Cardiac septum (tissue), 1 donor: ENCODE measurements at regions not wholly inside any gene's neighbourhood (a gene's known extent, or its start where the extent isn't known, plus 50 kb on each side); places are given as distances from the start of the nearest gene placed in this dataset.
"Not testable (repeated sequence)": the region's sequence is repeated elsewhere in the genome, so short reads cannot be mapped to it uniquely, and the experiment has no call there.

Experiments used
- DNase-seq: peaks from one replicate; pipeline ENCODE4 v3.0.0-alpha.2; 2020; ENCODE audit warnings: low spot score
- intact Hi-C: fragments of 100-400 bp; cut with DNase I; formaldehyde crosslinking; loops from one replicate; pipeline ENCODE4 v1.14.0; 2022
- donor health status: DM: no; HTN: no; CAD: no.

DNA sequence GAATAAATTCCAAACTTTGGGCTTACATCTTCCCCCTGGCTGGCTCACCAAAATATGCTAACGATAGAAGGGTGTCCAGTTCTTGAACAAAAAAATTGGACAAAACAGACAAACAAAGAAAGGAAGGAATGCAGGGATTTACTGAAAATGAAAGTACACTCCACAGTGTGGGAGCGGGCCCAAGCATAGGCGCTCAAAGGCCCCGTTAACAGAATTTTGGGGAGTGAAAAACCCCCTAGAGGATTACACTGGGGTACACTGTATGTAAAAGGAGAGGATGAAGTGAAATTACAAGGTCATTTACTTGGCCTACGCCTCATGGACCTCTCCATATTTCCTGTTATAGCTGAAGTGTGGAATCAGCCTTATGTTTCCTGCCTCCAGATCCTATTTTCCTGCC lies 899.7 kb downstream of the DSC3 start:
- intact Hi-C loops = no loop called here
- DNase-seq = no peak

GRCh38 chr18:30142248-30142647 lies 900.3 kb downstream of the DSC3 start:
- intact Hi-C loops = no loop called here
- DNase-seq = no peak

GRCh38 chr18:30141506-30141905 lies 901.0 kb downstream of the DSC3 start:
- DNase-seq, intact Hi-C loops: not testable (repeated sequence)

GRCh38 chr18:30139631-30140287 lies 902.8 kb downstream of the DSC3 start:
- intact Hi-C loops = no loop called here
- no peak for DNase-seq

DNA sequence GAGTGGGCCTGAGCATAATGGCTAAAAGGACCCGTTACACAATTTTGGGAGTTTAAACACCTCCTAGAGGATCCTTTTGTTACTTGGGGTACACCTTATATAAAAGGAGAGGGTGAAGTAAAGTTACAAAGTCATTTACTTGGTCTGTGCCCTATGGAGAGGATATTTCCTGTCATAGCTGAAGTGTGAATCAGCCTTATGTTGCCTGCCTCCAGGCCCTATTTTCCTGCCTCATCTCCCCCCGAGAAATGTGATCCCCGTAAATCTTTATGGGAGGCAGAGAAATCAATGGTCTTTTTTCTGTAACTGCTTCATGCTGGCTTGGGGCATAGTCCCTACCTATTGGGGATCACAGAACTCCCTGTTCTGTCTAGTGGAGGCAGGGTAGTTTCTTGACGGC lies 906.6 kb downstream of the DSC3 start:
- intact Hi-C loops = no loop called here
- DNase-seq = no peak

DNA sequence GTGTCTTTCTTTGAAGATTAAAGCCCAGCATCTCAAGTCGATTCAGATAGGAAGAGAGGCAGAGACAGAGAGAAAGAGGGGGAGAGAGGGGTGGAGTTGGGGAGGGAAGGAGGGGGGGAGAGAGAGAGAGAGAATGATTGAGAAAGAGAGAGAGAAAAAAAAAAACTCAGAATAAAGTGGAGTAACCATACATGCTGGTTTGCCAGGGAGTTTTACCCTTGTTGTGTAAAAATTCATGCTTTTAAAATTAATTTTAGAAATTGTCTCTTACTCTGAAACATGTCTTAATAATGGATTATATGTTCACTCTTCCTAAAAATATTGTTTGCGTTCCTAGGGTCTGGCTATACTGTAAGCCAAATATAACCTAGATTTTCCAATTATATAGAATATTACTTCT lies 908.5 kb downstream of the DSC3 start:
- DNase-seq = no peak
- intact Hi-C loops = no loop called here

- intact Hi-C loops = no loop called here
- no peak for DNase-seq
Observed at GRCh38 chr18:30132959-30133358, 909.6 kb downstream of the DSC3 start.

GRCh38 chr18:30121397-30121796 lies 921.1 kb downstream of the DSC3 start:
- intact Hi-C loops = no loop called here
- no peak for DNase-seq

DNA sequence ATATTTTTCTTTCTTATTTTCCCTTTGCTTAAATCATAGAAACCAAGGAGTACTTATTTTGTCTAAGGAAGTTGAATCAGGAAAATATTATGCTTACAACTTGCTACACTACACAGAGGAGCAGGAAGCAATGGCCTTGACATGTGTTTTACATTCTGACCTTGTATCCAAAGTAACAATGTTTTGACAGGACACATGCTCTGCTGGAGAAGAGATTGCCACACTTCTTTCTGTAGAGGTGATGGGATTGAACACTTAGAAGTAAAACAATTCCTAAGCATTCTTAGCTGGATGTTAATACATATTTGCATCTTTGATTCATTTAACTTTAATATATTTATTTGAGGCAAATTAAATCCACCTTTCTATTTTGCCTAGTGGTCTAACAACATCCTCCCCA lies 929.1 kb downstream of the DSC3 start:
- intact Hi-C loops = no loop called here
- DNase-seq = no peak

GRCh38 chr18:30106356-30106755 lies 936.2 kb downstream of the DSC3 start:
- intact Hi-C loops = no loop called here
- no peak for DNase-seq

- DNase-seq = no peak
- intact Hi-C loops = no loop called here
Observed at GRCh38 chr18:30103881-30104280, 938.7 kb downstream of the DSC3 start.

- no peak for DNase-seq
- intact Hi-C loops = no loop called here
Observed at GRCh38 chr18:30096796-30097195, 945.7 kb downstream of the DSC3 start.

DNA sequence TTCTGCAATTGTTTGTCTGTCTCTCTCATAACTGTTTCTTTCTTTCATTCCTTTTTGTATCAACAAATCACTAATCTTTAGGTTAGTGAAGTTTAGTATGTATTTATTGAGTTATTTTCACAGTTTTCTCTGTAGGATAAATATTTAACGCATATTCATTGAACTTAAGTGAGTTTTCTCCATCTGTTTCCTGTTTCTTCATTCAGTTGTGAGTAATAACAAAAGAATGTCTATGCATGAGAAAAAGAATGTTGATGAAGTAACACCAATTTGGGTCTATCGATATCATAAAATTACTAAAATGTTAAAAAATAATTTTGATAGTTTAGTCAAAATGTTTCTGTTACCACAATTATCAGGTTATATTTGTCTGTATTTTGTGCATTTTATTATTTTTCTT lies 948.0 kb downstream of the DSC3 start:
- DNase-seq = no peak
- intact Hi-C loops = no loop called here

GRCh38 chr18:30093376-30093775 lies 949.2 kb downstream of the DSC3 start:
- intact Hi-C loops = no loop called here
- no peak for DNase-seq

- intact Hi-C loops = no loop called here
- DNase-seq = no peak
Observed at GRCh38 chr18:30088238-30089015, 954.1 kb downstream of the DSC3 start.

- intact Hi-C loops = no loop called here
- DNase-seq = no peak
Observed at GRCh38 chr18:30086351-30086750, 956.2 kb downstream of the DSC3 start.

DNA sequence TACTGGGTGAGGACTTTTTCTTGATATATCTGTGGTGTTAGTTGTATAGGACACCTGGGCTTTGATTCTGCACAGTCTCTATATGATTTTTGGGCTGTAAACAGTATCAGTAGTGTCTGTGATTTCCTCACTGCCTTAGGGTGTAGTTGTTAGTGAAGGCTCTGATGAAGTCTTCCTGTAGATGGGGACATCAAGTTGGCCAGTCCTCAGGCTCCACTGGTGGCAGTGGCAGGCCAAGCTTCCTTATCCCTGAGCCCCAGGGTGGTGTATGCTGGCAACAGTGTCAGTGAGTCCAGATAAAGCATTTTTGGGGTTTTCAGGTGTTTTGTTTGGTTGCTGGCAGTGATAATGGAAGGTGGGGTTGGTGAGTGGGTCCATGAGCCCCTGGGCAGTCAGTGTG lies 961.4 kb downstream of the DSC3 start:
- intact Hi-C loops = no loop called here
- DNase-seq = no peak

GRCh38 chr18:30072609-30073385 lies 969.7 kb downstream of the DSC3 start:
- DNase-seq = no peak
- intact Hi-C loops = no loop called here

DNA sequence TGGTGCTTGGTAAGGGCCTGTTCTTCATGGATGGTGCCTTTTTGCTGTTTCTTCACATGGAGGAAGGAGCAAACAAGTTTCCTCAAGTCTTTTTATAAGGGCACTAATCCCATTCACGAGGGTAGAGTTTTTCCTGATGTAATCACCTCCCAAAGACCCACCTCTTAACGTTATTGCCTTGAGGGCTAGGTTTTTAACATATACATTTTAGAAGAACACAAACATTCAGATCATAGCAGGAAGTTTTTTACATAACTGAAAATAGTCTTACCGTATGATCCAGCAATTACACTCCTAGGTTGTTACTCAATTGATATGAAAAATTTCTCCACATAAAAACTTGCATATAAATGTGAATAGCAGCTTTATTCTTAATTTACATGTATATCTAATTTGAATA lies 976.3 kb downstream of the DSC3 start:
- DNase-seq = no peak
- intact Hi-C loops = no loop called here

DNA sequence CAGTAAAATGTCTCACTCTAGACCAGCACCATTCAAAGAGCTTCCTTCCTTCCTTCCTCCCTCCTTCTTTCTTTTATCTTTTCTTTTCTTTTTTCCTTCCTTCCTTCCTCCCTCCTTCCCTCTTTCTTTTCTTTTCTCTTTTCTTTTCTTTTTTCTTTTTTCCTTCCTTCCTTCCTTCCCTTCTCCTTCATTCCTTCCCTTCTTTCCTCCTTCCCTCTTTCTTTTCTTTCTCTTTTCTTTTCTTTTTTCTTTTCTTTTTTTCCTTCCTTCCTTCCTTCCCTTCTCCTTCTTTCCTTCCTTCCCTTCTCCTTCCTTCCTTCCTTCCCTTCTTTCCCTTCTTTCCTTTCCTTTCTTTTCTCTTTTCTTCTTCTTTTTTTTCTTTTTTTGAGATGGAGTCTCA lies 985.1 kb downstream of the DSC3 start:
- intact Hi-C loops = no loop called here

DNA sequence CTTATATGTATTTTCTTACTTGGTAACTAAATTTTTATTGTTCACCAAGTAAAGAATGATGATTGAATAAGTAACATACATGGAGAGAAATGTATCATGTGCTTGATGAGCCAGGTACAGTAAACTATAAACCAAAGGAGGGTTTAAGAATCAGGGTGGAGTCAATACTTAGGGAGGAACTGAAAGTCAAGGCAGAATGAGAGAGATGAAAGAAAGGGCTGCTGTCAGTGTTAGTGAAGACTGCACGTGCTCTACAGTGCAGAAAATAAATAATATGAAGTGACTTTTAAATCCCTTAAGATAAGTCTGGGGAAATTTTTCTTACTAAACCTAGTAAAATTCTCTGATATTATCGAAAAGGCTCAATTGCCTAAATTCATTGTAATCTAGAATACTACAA lies 986.0 kb downstream of the DSC3 start:
- intact Hi-C loops = no loop called here
- DNase-seq = no peak

More for the DNA sequence above, 985.1 kb downstream of the DSC3 start:
- no peak for DNase-seq
